H9 (cell line): ENCODE measurements at regions not wholly inside any gene's neighbourhood (a gene's known extent, or its start where the extent isn't known, plus 50 kb on each side); places are given as distances from the start of the nearest gene placed in this dataset.
"Not testable (repeated sequence)": the region's sequence is repeated elsewhere in the genome, so short reads cannot be mapped to it uniquely, and the experiment has no call there.

Experiments
- DNase-seq: peaks from one replicate; pipeline ENCODE4 v3.0.0-alpha.2; 2017
- H2AFZ ChIP-seq: one replicate; pipeline ENCODE4 v1.6.1; 2013; ENCODE audit warnings: mild to moderate bottlenecking, low read length, control low read depth, moderate library complexity
- H2AK5ac ChIP-seq: 2 replicates; pipeline ENCODE4 v1.6.1; 2013; ENCODE audit warnings: low read length, control low read depth, mixed read lengths; ENCODE audit not compliant: insufficient read length
- H2BK120ac ChIP-seq: one replicate; pipeline ENCODE4 v1.6.1; 2013; ENCODE audit warnings: low read depth, mild to moderate bottlenecking, low read length, control low read depth, inconsistent platforms; ENCODE audit not compliant: poor library complexity, severe bottlenecking
- H2BK12ac ChIP-seq: 2 replicates; pipeline ENCODE4 v1.6.1; 2013; ENCODE audit warnings: low read length, control low read depth, mixed read lengths, low read depth; ENCODE audit not compliant: insufficient read length
- H2BK15ac ChIP-seq: 2 replicates; pipeline ENCODE4 v1.6.1; 2013; ENCODE audit warnings: low read depth, low read length, control low read depth
- H2BK20ac ChIP-seq: one replicate; pipeline ENCODE4 v1.6.1; 2013; ENCODE audit warnings: low read depth, mild to moderate bottlenecking, low read length, control low read depth, inconsistent platforms; ENCODE audit not compliant: poor library complexity, severe bottlenecking
- H2BK5ac ChIP-seq: 2 replicates; pipeline ENCODE4 v1.6.1; 2013; ENCODE audit warnings: low read length, control low read depth, mixed read lengths; ENCODE audit not compliant: insufficient read length
- H3K14ac ChIP-seq: 2 replicates; pipeline ENCODE4 v1.6.1; 2013; ENCODE audit warnings: low read length, control low read depth; ENCODE audit not compliant: insufficient read depth
- H3K18ac ChIP-seq: 2 replicates; pipeline ENCODE4 v1.6.1; 2013; ENCODE audit warnings: low read depth, mild to moderate bottlenecking, mixed read lengths, low read length, control low read depth; ENCODE audit not compliant: insufficient read length
- H3K23ac ChIP-seq: 2 replicates; pipeline ENCODE4 v1.6.1; 2013; ENCODE audit warnings: low read length, control low read depth, mixed read lengths, low read depth; ENCODE audit not compliant: insufficient read length
- H3K23me2 ChIP-seq: 2 replicates; pipeline ENCODE4 v1.6.1; 2013; ENCODE audit warnings: low read depth, mild to moderate bottlenecking, mixed read lengths, low read length, control low read depth; ENCODE audit not compliant: insufficient read length, poor library complexity, severe bottlenecking
- H3K27ac ChIP-seq: 2 replicates; pipeline ENCODE4 v1.5.1; 2013; ENCODE audit warnings: low read length, control low read depth, mixed read lengths, low read depth; ENCODE audit not compliant: insufficient read length
- H3K27me3 ChIP-seq: 2 replicates; pipeline ENCODE4 v1.6.1; 2013; ENCODE audit warnings: low read length, control low read depth, inconsistent platforms; ENCODE audit not compliant: insufficient read depth
- H3K4ac ChIP-seq: 2 replicates; pipeline ENCODE4 v1.6.1; 2013; ENCODE audit warnings: low read depth, mild to moderate bottlenecking, control low read depth, inconsistent platforms, low read length, moderate library complexity
- H3K4me1 ChIP-seq: 2 replicates; pipeline ENCODE4 v1.6.1; 2013; ENCODE audit warnings: low read length, control low read depth, inconsistent platforms; ENCODE audit not compliant: insufficient read depth
- H3K4me2 ChIP-seq: 2 replicates; pipeline ENCODE4 v1.6.1; 2013; ENCODE audit warnings: low read length, control low read depth, mixed read lengths; ENCODE audit not compliant: insufficient read length, insufficient read depth
- H3K56ac ChIP-seq: 2 replicates; pipeline ENCODE4 v1.6.1; 2013; ENCODE audit warnings: low read depth, mild to moderate bottlenecking, mixed read lengths, low read length, control low read depth; ENCODE audit not compliant: insufficient read length
- H3K79me1 ChIP-seq: 2 replicates; pipeline ENCODE4 v1.6.1; 2013; ENCODE audit warnings: low read depth, mild to moderate bottlenecking, moderate library complexity, low read length, control low read depth, inconsistent platforms; ENCODE audit not compliant: insufficient read depth, poor library complexity, severe bottlenecking
- H3K79me2 ChIP-seq: 2 replicates; pipeline ENCODE4 v1.6.1; 2013; ENCODE audit warnings: low read length, control low read depth, inconsistent platforms; ENCODE audit not compliant: insufficient read depth
- H3K9ac ChIP-seq: 2 replicates; pipeline ENCODE4 v1.6.1; 2013; ENCODE audit warnings: low read length, control low read depth, mixed read lengths; ENCODE audit not compliant: insufficient read length; ENCODE audit errors: extremely low read depth
- H3K9me3 ChIP-seq: one replicate; pipeline ENCODE4 v1.6.1; 2013; ENCODE audit warnings: low read depth, low read length, inconsistent platforms; ENCODE audit not compliant: control insufficient read depth
- H3T11ph ChIP-seq: one replicate; pipeline ENCODE4 v1.6.1; 2013; ENCODE audit warnings: mild to moderate bottlenecking, low read length, control low read depth, inconsistent platforms
- H4K20me1 ChIP-seq: one replicate; pipeline ENCODE4 v1.6.1; 2013; ENCODE audit not compliant: control insufficient read depth, insufficient read length, insufficient read depth
- H4K5ac ChIP-seq: 2 replicates; pipeline ENCODE4 v1.6.1; 2013; ENCODE audit warnings: low read depth, mild to moderate bottlenecking, mixed read lengths, low read length, control low read depth; ENCODE audit not compliant: insufficient read length
- H4K8ac ChIP-seq: replicated peaks from 2 replicates; pipeline ENCODE4 v1.6.1; 2013; ENCODE audit warnings: low read length, control low read depth, mixed read lengths, low read depth; ENCODE audit not compliant: insufficient read length
- H4K91ac ChIP-seq: 2 replicates; pipeline ENCODE4 v1.6.1; 2013; ENCODE audit warnings: low read depth, mild to moderate bottlenecking, moderate library complexity, mixed read lengths, low read length, control low read depth; ENCODE audit not compliant: insufficient read length
- H3K27ac Mint-ChIP-seq, 3 experiments: 2 replicates in 2 of 3; 3 replicates in 1 of 3; pipeline ENCODE4 v1.8.0; 2020 to 2021; ENCODE audit warnings: mixed read lengths in 3 of 3, mild to moderate bottlenecking in 1 of 3, moderate library complexity in 1 of 3
- H3K27me3 Mint-ChIP-seq: 2 replicates; pipeline ENCODE4 v1.8.0; 2021; ENCODE audit warnings: low read depth, mild to moderate bottlenecking, moderate library complexity, mixed read lengths
- H3K36me3 Mint-ChIP-seq, 3 experiments: 2 replicates in 2 of 3; 3 replicates in 1 of 3; pipeline ENCODE4 v1.8.0; 2020 to 2021; ENCODE audit warnings: low read depth in 3 of 3, mixed read lengths in 3 of 3; ENCODE audit not compliant: insufficient read depth in 1 of 3
- H3K4me1 Mint-ChIP-seq, 2 experiments: 2 replicates each; pipeline ENCODE4 v1.8.0; 2020; ENCODE audit warnings: mixed read lengths in 2 of 2
- H3K4me3 Mint-ChIP-seq, 2 experiments: 2 replicates in 1 of 2; 3 replicates in 1 of 2; pipeline ENCODE4 v1.8.0; 2020 to 2021; ENCODE audit warnings: mild to moderate bottlenecking in 2 of 2, mixed read lengths in 2 of 2, moderate library complexity in 1 of 2
- H3K9me3 Mint-ChIP-seq, 2 experiments: 2 replicates in 1 of 2; 3 replicates in 1 of 2; pipeline ENCODE4 v1.8.0; 2020; ENCODE audit warnings: mild to moderate bottlenecking in 2 of 2, mixed read lengths in 2 of 2, moderate library complexity in 1 of 2
- WGBS: extraction: QIAGEN DNeasy Blood & Tissue Kit; methylation state at CpG from one replicate; pipeline ENCODE4 v1.1.7; 2013; ENCODE audit warnings: missing lambda C conversion rate, low lambda C conversion rate, mixed read lengths; ENCODE audit not compliant: insufficient read length; ENCODE audit errors: extremely low coverage; 5-methylcytosine and 5-hydroxymethylcytosine counted together
- TF ChIP-seq, protein P1 (sequence below): fragments of 200-600 bp; sonication (generic); conservative IDR thresholded peaks from 3 replicates; pipeline ENCODE4 v1.8.0; 2021; ENCODE audit warnings: antibody characterized with exemption, mild to moderate bottlenecking

DNA sequence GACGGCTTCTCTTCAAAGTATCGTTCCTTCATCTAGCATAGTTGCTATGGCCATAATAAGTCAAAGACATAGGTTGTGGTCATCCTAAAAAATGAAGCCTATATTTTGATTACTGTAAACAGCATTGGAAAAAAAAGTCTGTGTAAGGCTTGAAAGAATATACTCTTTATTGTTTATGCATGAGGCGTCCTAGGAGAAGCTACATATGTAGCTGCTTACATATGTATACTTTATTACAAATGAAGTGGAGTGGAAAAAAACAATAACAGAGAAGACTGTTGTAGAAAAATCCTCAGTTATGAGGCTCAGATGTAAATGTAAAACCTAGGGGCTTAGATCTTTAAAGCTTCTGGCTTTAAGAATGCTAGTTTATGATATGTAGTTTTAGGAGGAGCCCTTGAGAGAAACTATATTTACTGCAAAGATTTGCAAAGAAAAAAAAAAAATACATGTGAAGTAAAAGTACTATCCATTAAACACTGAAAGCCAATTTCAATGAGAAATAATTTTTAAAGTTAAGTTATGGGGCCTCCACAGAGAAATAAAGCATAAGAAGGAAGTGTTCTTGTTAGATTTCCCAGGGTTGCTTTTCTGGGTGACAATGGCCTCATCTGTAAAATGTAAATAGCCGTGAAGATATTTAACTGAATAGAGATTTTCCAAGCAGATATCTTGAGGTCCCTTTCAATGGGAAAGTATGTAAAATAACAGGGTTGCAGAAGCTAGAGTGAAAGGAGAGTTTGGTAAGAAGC, 598.2 kb downstream of the TRIML1 start:
- Histone ChIP-seq H3K27me3 (no peaks in the 10 kb centered on the region), H3K9me3 (no peaks in the 10 kb centered on the region), H3K4me1 (no peaks in the 10 kb centered on the region), H4K8ac (no peak overlapping the region), H4K5ac (no peak overlapping the region), H2AK5ac (no peak overlapping the region), H3K18ac (no peak overlapping the region), H3K23ac (no peak overlapping the region), H3K14ac (no peak overlapping the region), H3K23me2 (no peaks in the 10 kb centered on the region), H2BK120ac (no peak overlapping the region), H3K4ac (no peak overlapping the region), H4K91ac (no peak overlapping the region), H2BK12ac (no peak overlapping the region), H3K9ac (no peak overlapping the region), H3K79me2 (no peaks in the 10 kb centered on the region), H3K79me1 (no peaks in the 10 kb centered on the region), H2BK5ac (no peak overlapping the region), H3K4me2 (no peak overlapping the region), H3K56ac (no peak overlapping the region), H2BK20ac (no peak overlapping the region), H2AFZ (no peak overlapping the region), H3T11ph (no peak overlapping the region), H3K27ac (no peak overlapping the region), H2BK15ac (no peak overlapping the region), H4K20me1 (no peaks in the 10 kb centered on the region)
- no peak for DNase-seq
- no peaks in the 10 kb centered on the region for H3K27me3 Mint-ChIP-seq
- WGBS, result no CpG with 5 or more reads among the region's 4 CpGs
- H3K4me3 Mint-ChIP-seq, result no peak overlapping the region
- H3K36me3 Mint-ChIP-seq, result peaks cover 0 to 1% (median 0%) of the 10 kb centered on the region in 3 experiments; a peak in 3 of 7 replicates
- no peaks in the 10 kb centered on the region for H3K4me1 Mint-ChIP-seq
- TF ChIP-seq, protein P1, sequence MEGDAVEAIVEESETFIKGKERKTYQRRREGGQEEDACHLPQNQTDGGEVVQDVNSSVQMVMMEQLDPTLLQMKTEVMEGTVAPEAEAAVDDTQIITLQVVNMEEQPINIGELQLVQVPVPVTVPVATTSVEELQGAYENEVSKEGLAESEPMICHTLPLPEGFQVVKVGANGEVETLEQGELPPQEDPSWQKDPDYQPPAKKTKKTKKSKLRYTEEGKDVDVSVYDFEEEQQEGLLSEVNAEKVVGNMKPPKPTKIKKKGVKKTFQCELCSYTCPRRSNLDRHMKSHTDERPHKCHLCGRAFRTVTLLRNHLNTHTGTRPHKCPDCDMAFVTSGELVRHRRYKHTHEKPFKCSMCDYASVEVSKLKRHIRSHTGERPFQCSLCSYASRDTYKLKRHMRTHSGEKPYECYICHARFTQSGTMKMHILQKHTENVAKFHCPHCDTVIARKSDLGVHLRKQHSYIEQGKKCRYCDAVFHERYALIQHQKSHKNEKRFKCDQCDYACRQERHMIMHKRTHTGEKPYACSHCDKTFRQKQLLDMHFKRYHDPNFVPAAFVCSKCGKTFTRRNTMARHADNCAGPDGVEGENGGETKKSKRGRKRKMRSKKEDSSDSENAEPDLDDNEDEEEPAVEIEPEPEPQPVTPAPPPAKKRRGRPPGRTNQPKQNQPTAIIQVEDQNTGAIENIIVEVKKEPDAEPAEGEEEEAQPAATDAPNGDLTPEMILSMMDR, result no peak
- peaks cover 3% of the 10 kb centered on the region in 2 experiments; a peak in 2 of 5 replicates for H3K9me3 Mint-ChIP-seq
- no peak overlapping the region for H3K27ac Mint-ChIP-seq

- not testable (repeated sequence) for H3K4me1 ChIP-seq, H3K9me3 Mint-ChIP-seq, H3K4ac ChIP-seq, H3K9ac ChIP-seq, H3K9me3 ChIP-seq, H3K27me3 ChIP-seq, H3K4me2 ChIP-seq, H2BK5ac ChIP-seq, H3K79me2 ChIP-seq, H2AFZ ChIP-seq, H3K23me2 ChIP-seq, DNase-seq, H4K91ac ChIP-seq, H2AK5ac ChIP-seq, H3K27ac Mint-ChIP-seq, H2BK15ac ChIP-seq, H3K27ac ChIP-seq, H3K23ac ChIP-seq, H3K79me1 ChIP-seq, H3K27me3 Mint-ChIP-seq, H4K20me1 ChIP-seq, H4K8ac ChIP-seq, H2BK20ac ChIP-seq, H3K36me3 Mint-ChIP-seq, H2BK12ac ChIP-seq, H3K56ac ChIP-seq, H3K14ac ChIP-seq, H2BK120ac ChIP-seq, H3K18ac ChIP-seq, H3T11ph ChIP-seq, H3K4me1 Mint-ChIP-seq, H4K5ac ChIP-seq
- H3K4me3 Mint-ChIP-seq, result 0 out of 5 replicates have a peak overlapping the region, but pooled peaks of 1 of the 2 experiments have one; percentile 38
- no CpG with 5 or more reads among the region's 24 CpGs for WGBS
Measured at GRCh38 chr4:188738290-188738689, 599.0 kb downstream of the TRIML1 start.
